HG03432 (cell line): ENCODE measurements at regions not wholly inside any gene's neighbourhood (a gene's known extent, or its start where the extent isn't known, plus 50 kb on each side); places are given as distances from the start of the nearest gene placed in this dataset.

Experiments used
- ATAC-seq: cut with Tn5 transposase; IDR thresholded peaks from one replicate; pipeline ENCODE4 v1.9.1; 2021; ENCODE audit warnings: mild to moderate bottlenecking, moderate library complexity; ENCODE audit not compliant: unreplicated experiment

- ATAC-seq: no peak
Measured at GRCh38 chr12:107223821-107224220, 130.5 kb upstream of the CRY1 start.

- ATAC-seq: no peak
Measured at GRCh38 chr12:107225635-107226034, 132.3 kb upstream of the CRY1 start.

- ATAC-seq: no peak
Measured at GRCh38 chr12:107226126-107226525, 132.8 kb upstream of the CRY1 start.

- ATAC-seq: no peak
Measured at GRCh38 chr12:107228076-107228475, 134.7 kb upstream of the CRY1 start.

GRCh38 chr12:107229827-107230226 lies 136.5 kb upstream of the CRY1 start:
- no peak for ATAC-seq

GRCh38 chr12:107231303-107231702 lies 138.0 kb upstream of the CRY1 start:
- no peak for ATAC-seq

GRCh38 chr12:107233551-107233950 lies 140.2 kb upstream of the CRY1 start:
- ATAC-seq: no peak

GRCh38 chr12:107235600-107235999 lies 142.3 kb upstream of the CRY1 start:
- no peak for ATAC-seq

- no peak for ATAC-seq
Measured at GRCh38 chr12:107236824-107237511, 143.6 kb upstream of the CRY1 start.

- ATAC-seq: no peak
Measured at GRCh38 chr12:107238296-107238695, 144.9 kb upstream of the CRY1 start.

GRCh38 chr12:107241411-107241810 lies 148.1 kb upstream of the CRY1 start:
- ATAC-seq: no peak

GRCh38 chr12:107242189-107242588 lies 148.8 kb upstream of the CRY1 start:
- ATAC-seq: no peak

- ATAC-seq: no peak
Measured at GRCh38 chr12:107243341-107243740, 150.0 kb upstream of the CRY1 start.

GRCh38 chr12:107244584-107244983 lies 151.2 kb upstream of the CRY1 start:
- ATAC-seq: no peak

- no peak for ATAC-seq
Measured at GRCh38 chr12:107247650-107248049, 154.3 kb upstream of the CRY1 start.

GRCh38 chr12:107248187-107248586 lies 154.8 kb upstream of the CRY1 start:
- ATAC-seq: no peak

GRCh38 chr12:107251288-107251687 lies 157.9 kb upstream of the CRY1 start:
- no peak for ATAC-seq

- no peak for ATAC-seq
Measured at GRCh38 chr12:107253361-107253760, 160.0 kb upstream of the CRY1 start.

- no peak for ATAC-seq
Measured at GRCh38 chr12:107254258-107254856, 161.0 kb upstream of the CRY1 start.

- ATAC-seq: no peak
Measured at GRCh38 chr12:107258780-107259179, 165.4 kb upstream of the CRY1 start.

- no peak for ATAC-seq
Measured at GRCh38 chr12:107263980-107264379, 170.6 kb upstream of the CRY1 start.

GRCh38 chr12:107264667-107265066 lies 171.3 kb upstream of the CRY1 start:
- ATAC-seq: no peak

GRCh38 chr12:107267604-107268003 lies 174.3 kb upstream of the CRY1 start:
- no peak for ATAC-seq
